ACHN (cell line): ENCODE measurements at regions not wholly inside any gene's neighbourhood (a gene's known extent, or its start where the extent isn't known, plus 50 kb on each side); places are given as distances from the start of the nearest gene placed in this dataset.

ENCODE experiments used
- DNase-seq: peaks from one replicate; pipeline ENCODE4 v3.0.0-alpha.2; 2015
- in situ Hi-C: cut with HindIII; loops from 2 replicates; pipeline ENCODE4 v1.10.0; 2017; ENCODE audit warnings: low sequenced_read_pairs, low pct_ligation_motif_present, low pct_unique_long_range_greater_than_20kb

GRCh38 chr2:66082581-66082980 is 352.3 kb upstream of the MEIS1 start:
- no peak for DNase-seq
- in situ Hi-C loops = no loop called here

- no peak for DNase-seq
- in situ Hi-C loops = no loop called here
These were observed 354.8 kb upstream of the MEIS1 start for GRCh38 chr2:66080127-66080526.

- in situ Hi-C loops = no loop called here
These were observed 361.8 kb upstream of the MEIS1 start for GRCh38 chr2:66073172-66073571.

GRCh38 chr2:66070721-66071602 is 364.0 kb upstream of the MEIS1 start:
- in situ Hi-C loops = no loop called here
- DNase-seq = no peak

More at GRCh38 chr2:66073172-66073571, 361.8 kb upstream of the MEIS1 start:
- DNase-seq = no peak

GRCh38 chr2:66069937-66070720 is 364.8 kb upstream of the MEIS1 start:
- DNase-seq = no peak
- in situ Hi-C loops = no loop called here

- in situ Hi-C loops = no loop called here
These were observed 368.9 kb upstream of the MEIS1 start for GRCh38 chr2:66066032-66066431.

GRCh38 chr2:66059332-66059731 is 375.6 kb upstream of the MEIS1 start:
- no peak for DNase-seq
- in situ Hi-C loops = no loop called here

More at GRCh38 chr2:66066032-66066431, 368.9 kb upstream of the MEIS1 start:
- DNase-seq = no peak

- in situ Hi-C loops = no loop called here
- no peak for DNase-seq
These were observed 376.2 kb upstream of the MEIS1 start for GRCh38 chr2:66058675-66059074.

- DNase-seq = no peak
- in situ Hi-C loops = no loop called here
These were observed 377.1 kb upstream of the MEIS1 start for GRCh38 chr2:66057844-66058243.

- in situ Hi-C loops = no loop called here
- DNase-seq = no peak
These were observed 384.5 kb upstream of the MEIS1 start for GRCh38 chr2:66050392-66050791.

- in situ Hi-C loops = no loop called here
- DNase-seq = no peak
These were observed 386.3 kb upstream of the MEIS1 start for GRCh38 chr2:66048667-66049066.

- in situ Hi-C loops = no loop called here
- no peak for DNase-seq
These were observed 392.8 kb upstream of the MEIS1 start for GRCh38 chr2:66041902-66042657.

GRCh38 chr2:66036948-66037347 is 398.0 kb upstream of the MEIS1 start:
- in situ Hi-C loops = no loop called here

GRCh38 chr2:66034467-66034866 is 400.5 kb upstream of the MEIS1 start:
- in situ Hi-C loops = no loop called here
- DNase-seq = no peak

More at GRCh38 chr2:66036948-66037347, 398.0 kb upstream of the MEIS1 start:
- DNase-seq = no peak

GRCh38 chr2:66032226-66032775 is 402.6 kb upstream of the MEIS1 start:
- DNase-seq = no peak
- in situ Hi-C loops = no loop called here

- in situ Hi-C loops = no loop called here
- no peak for DNase-seq
These were observed 403.7 kb upstream of the MEIS1 start for GRCh38 chr2:66031236-66031635.

GRCh38 chr2:66030553-66030952 is 404.4 kb upstream of the MEIS1 start:
- DNase-seq = peak; percentile 8
- in situ Hi-C loops = no loop called here

- in situ Hi-C loops = no loop called here
- no peak for DNase-seq
These were observed 410.5 kb upstream of the MEIS1 start for GRCh38 chr2:66024391-66024790.

- in situ Hi-C loops = no loop called here
- DNase-seq = no peak
These were observed 413.6 kb upstream of the MEIS1 start for GRCh38 chr2:66021296-66021695.
